NB4 (cell line): ENCODE measurements at regions not wholly inside any gene's neighbourhood (a gene's known extent, or its start where the extent isn't known, plus 50 kb on each side); places are given as distances from the start of the nearest gene placed in this dataset.

Experiments
- CTCF ChIP-seq: IDR thresholded peaks from one replicate; pipeline ENCODE4 v1.5.1; 2012; ENCODE audit warnings: low read depth, low read length
- POLR2A ChIP-seq: IDR thresholded peaks from 2 replicates; pipeline ENCODE4 v1.6.1; 2011; ENCODE audit warnings: mild to moderate bottlenecking; ENCODE audit not compliant: insufficient read length; ENCODE audit errors: extremely low read depth

DNA sequence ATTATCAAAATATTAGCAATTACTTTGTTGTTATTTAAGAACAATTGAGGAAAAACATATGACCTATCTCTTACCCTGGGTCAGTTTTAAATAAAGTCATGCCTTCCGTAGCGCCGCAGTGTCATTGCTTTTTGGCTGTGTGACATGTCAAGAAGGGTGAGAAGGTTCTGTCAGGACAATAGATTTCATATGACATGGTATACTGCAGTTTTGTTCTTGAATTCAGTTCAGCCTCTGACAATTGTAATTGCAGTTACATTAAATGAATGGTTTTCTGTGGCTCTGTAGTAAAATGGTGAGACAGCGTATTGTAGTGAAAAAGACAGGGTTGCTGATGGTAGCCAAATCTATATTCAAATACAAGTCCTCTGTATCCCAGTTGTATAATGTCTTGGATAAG is 307.2 kb downstream of the CDH2 start:
- TF ChIP-seq CTCF (no peak), POLR2A (no peak)
